ENCODE measurements at regions not wholly inside any gene's neighbourhood (a gene's known extent, or its start where the extent isn't known, plus 50 kb on each side); places are given as distances from the start of the nearest gene placed in this dataset.

- ChIA-PET CTCF (no interaction called here), POLR2A (no interaction called here)
- in situ Hi-C loops (cut with HindIII; ENCODE audit: low pct_unique_long_range_greater_than_20kb, low sequenced_read_pairs), result no loop called here
- no peak overlapping the region for H3K27ac ChIP-seq (ENCODE audit: low read length)
- intact Hi-C loops (cut with micrococcal nuclease; ENCODE audit: unreplicated experiment), result no loop called here
- H3K4me3 ChIP-seq (ENCODE audit: low read depth in 2 of 2, low read length in 2 of 2), result no peak overlapping the region
- H3K4me1 ChIP-seq (ENCODE audit: control insufficient read depth, insufficient read depth, low read length), result no peaks in the 10 kb centered on the region
- no peaks in the 10 kb centered on the region for H3K36me3 ChIP-seq (ENCODE audit: control insufficient read depth, insufficient read depth, low read length)
- no peak for ATAC-seq
- no peak for DNase-seq (ENCODE audit: low read depth, low spot score)
- no peaks in the 10 kb centered on the region for H3K27me3 ChIP-seq (ENCODE audit: control insufficient read depth, insufficient read depth, low read length)
- no peaks in the 10 kb centered on the region for H3K9me3 ChIP-seq (ENCODE audit: control insufficient read depth, insufficient read depth, low read depth, low read length)
- BruUV-seq (replicated peaks), result no TSS peak
- TF ChIP-seq CTCF (IDR thresholded peaks at IDR 0.05) (no peak), REST (IDR thresholded peaks at IDR 0.05; ENCODE audit: insufficient read depth in 1 of 2, low read depth in 2 of 2, low read length in 1 of 2) (no peak), SIN3A (IDR thresholded peaks at IDR 0.05; ENCODE audit: borderline replicate concordance, insufficient read depth, low read depth, low read length) (no peak), POLR2AphosphoS5 (IDR thresholded peaks at IDR 0.05; ENCODE audit: low read depth, low read length) (no peak), TCF7L2 (IDR thresholded peaks at IDR 0.05; ENCODE audit: low read depth, low read length) (no peak)
These were observed 66.9 kb upstream of the NRXN3 start for GRCh38 chr14:78103271-78103670.

GRCh38 chr14:78104160-78104559 lies 66.0 kb upstream of the NRXN3 start:
- no peak for ATAC-seq
- H3K9me3 ChIP-seq (ENCODE audit: control insufficient read depth, insufficient read depth, low read depth, low read length), result no peaks in the 10 kb centered on the region
- H3K36me3 ChIP-seq (ENCODE audit: control insufficient read depth, insufficient read depth, low read length), result no peaks in the 10 kb centered on the region
- in situ Hi-C loops (cut with HindIII; ENCODE audit: low pct_unique_long_range_greater_than_20kb, low sequenced_read_pairs) (no loop called here), intact Hi-C loops (cut with micrococcal nuclease; ENCODE audit: unreplicated experiment) (no loop called here)
- H3K27ac ChIP-seq (ENCODE audit: low read length), result no peak overlapping the region
- ChIA-PET CTCF (no interaction called here), POLR2A (no interaction called here)
- TF ChIP-seq SIN3A (IDR thresholded peaks at IDR 0.05; ENCODE audit: borderline replicate concordance, insufficient read depth, low read depth, low read length) (no peak), REST (IDR thresholded peaks at IDR 0.05; ENCODE audit: insufficient read depth in 1 of 2, low read depth in 2 of 2, low read length in 1 of 2) (no peak), TCF7L2 (IDR thresholded peaks at IDR 0.05; ENCODE audit: low read depth, low read length) (no peak), POLR2AphosphoS5 (IDR thresholded peaks at IDR 0.05; ENCODE audit: low read depth, low read length) (no peak), CTCF (IDR thresholded peaks at IDR 0.05) (no peak)
- H3K4me1 ChIP-seq (ENCODE audit: control insufficient read depth, insufficient read depth, low read length), result no peaks in the 10 kb centered on the region
- H3K4me3 ChIP-seq (ENCODE audit: low read depth in 2 of 2, low read length in 2 of 2), result no peak overlapping the region
- no TSS peak for BruUV-seq (replicated peaks)
- DNase-seq (ENCODE audit: low read depth, low spot score), result no peak
- no peaks in the 10 kb centered on the region for H3K27me3 ChIP-seq (ENCODE audit: control insufficient read depth, insufficient read depth, low read length)
